ENCODE measurements at regions not wholly inside any gene's neighbourhood (a gene's known extent, or its start where the extent isn't known, plus 50 kb on each side); places are given as distances from the start of the nearest gene placed in this dataset.

GRCh38 chr1:157363660-157364140 lies 188.6 kb downstream of the FCRL5 start:
- DNase-seq = peak; percentile 84
- no peaks in the 10 kb centered on the region for H3K27me3 Mint-ChIP-seq (ENCODE audit: insufficient read depth)

GRCh38 chr1:157360023-157360390 lies 192.3 kb downstream of the FCRL5 start:
- no peak overlapping the region for H3K27ac Mint-ChIP-seq
- no peak for DNase-seq
- H3K9ac ChIP-seq (ENCODE audit: extremely low read depth, low read length, poor library complexity, severe bottlenecking) = no peak overlapping the region
- H3K4me1 ChIP-seq (ENCODE audit: control insufficient read depth, insufficient read depth, low read length) = no peaks in the 10 kb centered on the region
- no peak overlapping the region for H3K27ac ChIP-seq (ENCODE audit: low read depth, low read length)
- TF ChIP-seq CTCF (conservative IDR thresholded peaks at IDR 0.05) = no peak
- H3K4me3 Mint-ChIP-seq = no peak overlapping the region
- no peaks in the 10 kb centered on the region for H3K36me3 ChIP-seq (ENCODE audit: control insufficient read depth, insufficient read depth, low read length)
- no peak overlapping the region for H3K4me3 ChIP-seq (ENCODE audit: low read length)
- H3K36me3 Mint-ChIP-seq (ENCODE audit: low read depth) = no peaks in the 10 kb centered on the region
- no peaks in the 10 kb centered on the region for H3K27me3 Mint-ChIP-seq (ENCODE audit: insufficient read depth)
- no peaks in the 10 kb centered on the region for H3K27me3 ChIP-seq (ENCODE audit: control insufficient read depth, insufficient read depth, low read length, poor library complexity, severe bottlenecking)
- H3K9me3 ChIP-seq (ENCODE audit: control insufficient read depth, low read length) = peaks cover 6% of the 10 kb centered on the region
- peaks cover 6% of the 10 kb centered on the region for H3K4me1 Mint-ChIP-seq
- H3K9me3 Mint-ChIP-seq = no peaks in the 10 kb centered on the region

More at GRCh38 chr1:157363660-157364140, 188.6 kb downstream of the FCRL5 start:
- H3K9me3 ChIP-seq (ENCODE audit: control insufficient read depth, low read length) = no peaks in the 10 kb centered on the region
- H3K27me3 ChIP-seq (ENCODE audit: control insufficient read depth, insufficient read depth, low read length, poor library complexity, severe bottlenecking) = no peaks in the 10 kb centered on the region
- TF ChIP-seq CTCF (conservative IDR thresholded peaks at IDR 0.05) = peak; percentile 82
- Mint-ChIP-seq H3K27ac (no peak overlapping the region), H3K4me3 (no peak overlapping the region), H3K9me3 (no peaks in the 10 kb centered on the region), H3K36me3 (ENCODE audit: low read depth) (no peaks in the 10 kb centered on the region), H3K4me1 (peaks cover 6% of the 10 kb centered on the region)
- no peak overlapping the region for H3K27ac ChIP-seq (ENCODE audit: low read depth, low read length)
- no peak overlapping the region for H3K9ac ChIP-seq (ENCODE audit: extremely low read depth, low read length, poor library complexity, severe bottlenecking)
- H3K4me1 ChIP-seq (ENCODE audit: control insufficient read depth, insufficient read depth, low read length) = no peaks in the 10 kb centered on the region
- H3K4me3 ChIP-seq (ENCODE audit: low read length) = no peak overlapping the region
- WGBS, 2 experiments (ENCODE audit: insufficient coverage in 1 of 2, insufficient read length in 1 of 2) = 92% methylated on average over 5 to 7 of the region's 7 CpGs
- no peaks in the 10 kb centered on the region for H3K36me3 ChIP-seq (ENCODE audit: control insufficient read depth, insufficient read depth, low read length)

GRCh38 chr1:157359314-157360022 lies 192.8 kb downstream of the FCRL5 start:
- no peak overlapping the region for H3K27ac Mint-ChIP-seq
- H3K27me3 Mint-ChIP-seq (ENCODE audit: insufficient read depth) = no peaks in the 10 kb centered on the region
- no peak overlapping the region for H3K9ac ChIP-seq (ENCODE audit: extremely low read depth, low read length, poor library complexity, severe bottlenecking)
- H3K27ac ChIP-seq (ENCODE audit: low read depth, low read length) = no peak overlapping the region
- WGBS, 2 experiments (ENCODE audit: insufficient coverage in 1 of 2, insufficient read length in 1 of 2) = 88% methylated on average over 4 of the region's 4 CpGs; no CpG with 5 or more reads in 1 of the 2 experiments
- H3K9me3 Mint-ChIP-seq = no peaks in the 10 kb centered on the region
- DNase-seq = no peak
- TF ChIP-seq CTCF (conservative IDR thresholded peaks at IDR 0.05) = no peak
- H3K36me3 ChIP-seq (ENCODE audit: control insufficient read depth, insufficient read depth, low read length) = no peaks in the 10 kb centered on the region
- no peaks in the 10 kb centered on the region for H3K36me3 Mint-ChIP-seq (ENCODE audit: low read depth)
- H3K4me1 Mint-ChIP-seq = peaks cover 6% of the 10 kb centered on the region
- H3K4me3 Mint-ChIP-seq = no peak overlapping the region
- H3K27me3 ChIP-seq (ENCODE audit: control insufficient read depth, insufficient read depth, low read length, poor library complexity, severe bottlenecking) = no peaks in the 10 kb centered on the region
- H3K4me3 ChIP-seq (ENCODE audit: low read length) = no peak overlapping the region
- H3K4me1 ChIP-seq (ENCODE audit: control insufficient read depth, insufficient read depth, low read length) = no peaks in the 10 kb centered on the region
- peaks cover 6% of the 10 kb centered on the region for H3K9me3 ChIP-seq (ENCODE audit: control insufficient read depth, low read length)

Measured in endodermal cell (in vitro differentiated cells).